Colon (tissue), 2 donors: ENCODE measurements at regions not wholly inside any gene's neighbourhood (a gene's known extent, or its start where the extent isn't known, plus 50 kb on each side); places are given as distances from the start of the nearest gene placed in this dataset.
"Not testable (repeated sequence)": the region's sequence is repeated elsewhere in the genome, so short reads cannot be mapped to it uniquely, and the experiment has no call there.

Source experiments
- FAIRE-seq: peaks from 2 replicates; lab custom pipeline; 2012; peaks lifted over from hg19 to GRCh38; lab: Jason Lieb, UNC
- donor health status: control.
- donor health status: control.

GRCh38 chr1:243996223-243996622 is 54.9 kb upstream of the ZBTB18 start:
- no peak for FAIRE-seq

DNA sequence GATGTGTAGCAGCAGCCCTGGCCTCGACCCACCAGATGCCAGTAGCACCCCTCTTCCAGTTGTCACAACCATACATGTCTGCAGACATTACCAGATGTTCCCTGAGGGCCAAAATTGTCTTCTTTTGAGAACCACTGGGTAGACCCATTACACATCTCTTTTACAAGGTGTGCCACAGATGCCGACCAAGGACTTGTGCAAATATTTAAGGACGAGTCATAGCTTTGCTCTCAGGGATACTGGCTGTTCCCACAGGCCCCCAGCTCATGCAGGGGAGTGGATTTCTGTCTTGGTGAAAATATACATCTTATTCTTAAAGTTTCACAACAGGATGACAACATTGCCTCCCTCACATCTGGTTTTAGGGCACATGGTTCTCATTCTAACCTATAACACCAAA is 59.4 kb upstream of the ZBTB18 start:
- no peak for FAIRE-seq

- no peak for FAIRE-seq
Measured at GRCh38 chr1:243984788-243985187, 66.3 kb upstream of the ZBTB18 start.

DNA sequence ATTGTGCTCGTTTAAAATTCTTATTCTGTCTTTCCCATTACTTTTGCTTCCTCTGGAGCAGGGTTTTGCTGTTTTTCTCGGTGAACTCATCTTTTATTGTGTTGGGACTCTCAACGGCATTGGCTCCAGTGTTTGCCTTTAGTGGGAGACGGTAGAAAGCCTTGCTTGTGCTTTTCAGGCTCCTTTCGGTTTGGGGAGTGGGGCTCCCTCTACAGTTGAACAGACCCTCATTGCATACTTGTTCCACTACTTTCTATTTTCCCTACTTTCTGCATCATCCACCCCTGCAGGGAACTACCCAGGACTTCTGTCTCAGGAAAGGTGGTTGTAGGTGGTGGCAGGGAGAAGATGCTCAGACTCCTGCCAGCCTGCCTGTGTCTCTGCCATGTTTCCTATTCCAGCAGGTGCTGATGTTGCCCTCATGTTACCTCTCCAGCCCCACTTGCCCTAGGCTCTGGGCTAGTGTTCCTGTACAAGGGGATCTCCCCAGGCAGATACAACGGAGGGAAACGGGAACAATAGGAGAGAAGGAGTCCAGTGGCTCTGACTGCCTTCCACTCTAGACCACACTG is 68.5 kb upstream of the ZBTB18 start:
- no peak for FAIRE-seq

- FAIRE-seq: no peak
Measured at GRCh38 chr1:243980471-243980870, 70.6 kb upstream of the ZBTB18 start.

- FAIRE-seq: no peak
Measured at GRCh38 chr1:243980071-243980470, 71.0 kb upstream of the ZBTB18 start.

GRCh38 chr1:243979396-243979795 is 71.7 kb upstream of the ZBTB18 start:
- FAIRE-seq: no peak

DNA sequence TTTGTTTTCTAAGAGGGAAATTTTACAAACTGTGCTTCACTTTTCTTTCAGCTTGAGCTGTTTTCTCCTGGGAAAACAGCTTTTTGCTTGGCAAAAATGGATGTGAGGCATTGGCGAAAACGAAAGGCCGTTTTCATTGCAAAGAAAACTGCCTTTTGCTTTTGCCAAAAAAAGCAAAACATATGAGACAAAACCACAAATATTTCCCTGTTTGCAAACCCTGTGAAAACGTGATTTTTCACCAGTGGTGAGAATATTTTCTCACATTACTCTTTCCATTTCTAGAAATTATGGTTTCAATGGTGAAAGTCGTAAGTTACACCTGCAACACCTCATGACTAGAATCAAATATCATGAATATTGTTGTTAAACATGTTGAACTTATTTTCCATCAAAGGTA is 74.0 kb upstream of the ZBTB18 start:
- no peak for FAIRE-seq

DNA sequence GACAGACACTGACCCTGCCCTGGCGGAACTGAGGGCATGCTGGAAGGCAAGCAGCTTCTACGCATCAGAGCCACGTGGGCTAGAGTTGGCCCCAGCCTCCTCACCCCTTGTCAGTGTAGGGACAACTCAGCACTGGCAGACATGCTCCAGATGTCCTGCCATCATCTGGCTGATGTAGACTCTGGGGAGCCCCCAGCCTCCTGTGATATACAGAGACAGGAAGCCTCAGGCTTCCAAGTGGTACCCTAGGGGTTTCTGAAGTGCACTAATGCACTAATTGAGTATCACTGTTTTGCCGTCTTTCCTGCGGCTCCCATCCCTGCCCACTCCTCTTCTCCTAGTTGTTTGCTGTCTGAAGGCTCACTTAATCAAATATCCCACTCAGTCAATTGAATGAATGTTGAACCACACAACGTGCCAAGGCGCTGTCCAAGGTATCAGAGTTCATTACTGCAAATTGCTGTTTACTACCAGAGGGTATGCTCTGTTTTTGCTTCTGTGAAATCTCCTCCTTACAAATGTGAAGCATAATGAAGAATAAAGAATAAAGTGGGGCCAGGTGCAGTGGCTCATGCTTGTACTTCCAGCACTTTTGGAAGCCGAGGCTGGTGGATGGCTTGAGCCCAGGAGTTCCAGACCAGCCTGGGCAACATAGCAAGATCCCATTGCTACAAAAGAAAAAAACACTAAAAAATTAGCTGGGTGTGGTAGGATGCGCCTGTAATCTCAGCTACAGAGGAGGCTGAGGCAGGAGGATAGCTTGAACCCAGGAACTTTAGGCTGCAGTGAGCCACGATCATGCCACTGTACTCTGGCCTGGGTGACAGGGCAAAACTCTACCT is 76.4 kb upstream of the ZBTB18 start:
- FAIRE-seq: no peak

DNA sequence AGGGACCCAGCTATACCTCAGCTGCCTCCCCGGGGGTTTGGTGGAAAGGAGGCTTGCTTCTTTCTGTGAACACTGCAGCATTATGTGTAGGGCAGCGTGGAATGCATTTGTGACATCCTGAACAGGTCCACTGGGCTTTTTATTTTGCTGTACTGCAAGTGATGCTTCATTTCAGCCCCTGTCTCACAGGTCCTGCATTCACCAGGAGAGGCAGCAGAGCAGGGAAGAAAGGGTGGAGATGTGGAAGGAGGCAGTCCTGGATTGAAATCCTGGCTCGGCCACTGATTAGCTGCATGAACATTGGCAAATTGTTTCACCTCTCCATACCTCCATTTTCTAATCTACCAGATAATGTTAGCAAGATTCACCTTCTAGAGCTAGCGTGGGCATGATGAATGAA is 77.9 kb upstream of the ZBTB18 start:
- FAIRE-seq: no peak

GRCh38 chr1:243970077-243970476 is 81.0 kb upstream of the ZBTB18 start:
- no peak for FAIRE-seq

GRCh38 chr1:243968413-243968812 is 82.7 kb upstream of the ZBTB18 start:
- no peak for FAIRE-seq

DNA sequence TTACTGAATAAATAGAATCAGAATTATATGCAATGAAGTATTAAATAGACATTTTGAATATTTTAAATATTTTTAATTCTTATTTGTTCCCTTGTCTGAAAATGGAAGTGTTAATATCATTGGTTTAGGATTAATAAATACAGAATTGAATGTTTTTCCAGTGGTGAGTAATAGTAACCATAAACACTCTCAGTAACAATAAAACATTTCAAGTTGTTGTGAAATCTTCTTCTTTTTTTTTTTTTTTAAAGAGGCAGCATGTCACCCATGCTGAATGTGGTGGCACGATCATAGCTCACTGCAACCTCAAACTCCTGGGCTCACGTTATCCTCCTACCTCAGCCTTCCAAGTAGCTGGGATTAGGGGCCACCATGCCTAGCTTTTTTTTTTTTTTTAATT is 86.2 kb upstream of the ZBTB18 start:
- peak; percentile 47 for FAIRE-seq

DNA sequence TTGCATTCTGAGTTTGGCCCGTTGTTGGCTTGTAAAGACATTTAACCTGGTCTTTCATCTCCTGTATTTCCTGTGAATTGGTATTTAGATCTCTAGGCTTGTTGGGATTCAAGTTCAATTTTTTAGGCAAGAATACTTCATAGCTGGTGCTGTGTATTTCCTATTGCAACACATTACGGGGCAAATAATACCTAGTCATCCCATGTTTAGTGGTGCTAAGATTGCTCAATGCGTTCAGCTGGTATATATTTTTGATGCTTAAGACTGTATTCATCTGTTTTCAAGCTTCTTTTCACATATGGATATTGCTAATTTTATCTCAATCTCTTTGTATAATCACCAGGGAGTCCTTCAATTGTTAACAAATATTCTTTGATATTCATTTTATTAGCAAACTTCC is 87.5 kb upstream of the ZBTB18 start:
- FAIRE-seq: no peak

DNA sequence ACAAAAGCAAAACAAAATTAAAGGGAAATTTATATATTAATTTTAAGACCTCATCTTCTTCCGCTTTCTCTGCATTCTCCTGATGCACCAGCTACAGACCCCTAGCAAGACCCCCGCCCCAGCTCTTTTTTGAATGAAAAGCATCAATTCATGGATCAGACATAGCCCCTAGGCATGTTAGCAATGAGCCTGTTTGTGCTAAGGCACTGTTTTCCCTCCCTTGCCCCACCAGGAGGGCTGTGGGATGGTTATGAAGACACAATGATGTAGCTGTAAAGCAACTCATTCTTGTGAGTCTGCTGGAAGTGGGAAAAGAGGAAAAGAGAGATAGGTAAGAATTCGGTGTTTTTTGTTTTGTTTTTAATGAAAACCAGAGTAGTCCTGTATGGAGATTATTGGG is 88.5 kb upstream of the ZBTB18 start:
- no peak for FAIRE-seq

- no peak for FAIRE-seq
Measured at GRCh38 chr1:243959998-243960397, 91.1 kb upstream of the ZBTB18 start.

- FAIRE-seq: no peak
Measured at GRCh38 chr1:243957141-243957540, 93.9 kb upstream of the ZBTB18 start.

- FAIRE-seq: no peak
Measured at GRCh38 chr1:243956450-243956849, 94.6 kb upstream of the ZBTB18 start.

- not testable (repeated sequence) for FAIRE-seq
Measured at GRCh38 chr1:243951207-243951606, 99.9 kb upstream of the ZBTB18 start.

- FAIRE-seq: no peak
Measured at GRCh38 chr1:243950166-243950565, 100.1 kb upstream of the AKT3 start.

DNA sequence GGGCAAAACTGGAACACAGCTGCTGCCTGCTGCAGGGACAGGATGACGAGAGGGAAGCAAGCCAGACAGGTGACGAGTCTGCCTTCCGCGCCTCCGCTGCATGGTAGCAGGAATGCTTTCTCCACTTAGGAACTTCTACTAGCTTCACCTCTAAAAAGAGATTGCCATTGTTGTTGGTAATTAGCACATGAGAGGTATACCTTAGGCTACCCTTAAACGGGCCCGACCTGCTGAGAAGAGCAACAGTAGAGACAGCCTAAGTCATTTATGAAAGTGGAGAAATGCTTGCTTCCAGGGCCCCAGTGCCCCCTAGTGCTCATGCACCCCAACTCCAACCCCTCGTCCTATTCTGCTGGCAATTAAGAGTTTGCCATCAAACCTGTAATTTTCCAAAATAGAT is 96.9 kb upstream of the AKT3 start:
- no peak for FAIRE-seq

- FAIRE-seq: no peak
Measured at GRCh38 chr1:243946253-243946652, 96.2 kb upstream of the AKT3 start.

DNA sequence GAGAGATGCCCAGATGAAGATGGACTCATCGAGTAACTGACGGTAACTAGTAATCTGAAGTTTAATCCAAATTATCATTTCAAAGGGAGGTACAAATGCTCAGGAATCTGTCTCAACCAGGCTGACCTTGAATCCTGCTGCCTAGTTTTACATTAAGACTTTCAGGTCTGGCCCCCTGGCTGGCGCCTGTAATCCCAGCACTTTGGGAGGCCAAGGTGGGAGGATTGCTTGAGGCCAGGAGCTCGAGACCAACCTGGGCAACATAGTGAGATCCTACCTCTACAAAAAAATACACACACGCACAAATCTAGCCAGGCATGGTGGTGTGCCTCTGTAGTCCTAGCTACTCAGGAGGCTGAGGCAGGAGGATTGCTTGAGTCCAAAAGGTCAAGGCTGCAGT is 95.7 kb upstream of the AKT3 start:
- no peak for FAIRE-seq
